ENCODE measurements at regions not wholly inside any gene's neighbourhood (a gene's known extent, or its start where the extent isn't known, plus 50 kb on each side); places are given as distances from the start of the nearest gene placed in this dataset.

DNA sequence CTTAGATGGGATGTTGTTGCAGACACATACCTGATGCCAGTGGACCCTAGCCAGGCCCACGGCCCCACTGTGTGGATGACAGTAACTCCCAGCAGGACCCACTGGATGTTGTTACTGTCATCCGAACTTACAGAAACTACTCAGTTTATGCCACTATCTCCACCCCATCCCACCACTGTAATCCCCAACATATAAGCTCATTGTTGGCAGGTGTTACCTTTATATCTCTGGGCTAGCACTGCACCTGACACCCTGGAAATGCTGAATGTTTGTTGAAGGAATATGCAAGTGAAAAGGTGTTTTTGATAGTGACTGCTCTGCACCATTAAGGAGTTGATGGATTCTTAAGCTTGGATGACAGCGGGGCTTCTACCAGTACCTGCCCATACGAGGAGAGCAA is 133.5 kb upstream of the ASB18 start:
- TF ChIP-seq, protein P1, sequence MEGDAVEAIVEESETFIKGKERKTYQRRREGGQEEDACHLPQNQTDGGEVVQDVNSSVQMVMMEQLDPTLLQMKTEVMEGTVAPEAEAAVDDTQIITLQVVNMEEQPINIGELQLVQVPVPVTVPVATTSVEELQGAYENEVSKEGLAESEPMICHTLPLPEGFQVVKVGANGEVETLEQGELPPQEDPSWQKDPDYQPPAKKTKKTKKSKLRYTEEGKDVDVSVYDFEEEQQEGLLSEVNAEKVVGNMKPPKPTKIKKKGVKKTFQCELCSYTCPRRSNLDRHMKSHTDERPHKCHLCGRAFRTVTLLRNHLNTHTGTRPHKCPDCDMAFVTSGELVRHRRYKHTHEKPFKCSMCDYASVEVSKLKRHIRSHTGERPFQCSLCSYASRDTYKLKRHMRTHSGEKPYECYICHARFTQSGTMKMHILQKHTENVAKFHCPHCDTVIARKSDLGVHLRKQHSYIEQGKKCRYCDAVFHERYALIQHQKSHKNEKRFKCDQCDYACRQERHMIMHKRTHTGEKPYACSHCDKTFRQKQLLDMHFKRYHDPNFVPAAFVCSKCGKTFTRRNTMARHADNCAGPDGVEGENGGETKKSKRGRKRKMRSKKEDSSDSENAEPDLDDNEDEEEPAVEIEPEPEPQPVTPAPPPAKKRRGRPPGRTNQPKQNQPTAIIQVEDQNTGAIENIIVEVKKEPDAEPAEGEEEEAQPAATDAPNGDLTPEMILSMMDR (IDR thresholded peaks at IDR 0.05) = no peak
- TF ChIP-seq, protein P2, sequence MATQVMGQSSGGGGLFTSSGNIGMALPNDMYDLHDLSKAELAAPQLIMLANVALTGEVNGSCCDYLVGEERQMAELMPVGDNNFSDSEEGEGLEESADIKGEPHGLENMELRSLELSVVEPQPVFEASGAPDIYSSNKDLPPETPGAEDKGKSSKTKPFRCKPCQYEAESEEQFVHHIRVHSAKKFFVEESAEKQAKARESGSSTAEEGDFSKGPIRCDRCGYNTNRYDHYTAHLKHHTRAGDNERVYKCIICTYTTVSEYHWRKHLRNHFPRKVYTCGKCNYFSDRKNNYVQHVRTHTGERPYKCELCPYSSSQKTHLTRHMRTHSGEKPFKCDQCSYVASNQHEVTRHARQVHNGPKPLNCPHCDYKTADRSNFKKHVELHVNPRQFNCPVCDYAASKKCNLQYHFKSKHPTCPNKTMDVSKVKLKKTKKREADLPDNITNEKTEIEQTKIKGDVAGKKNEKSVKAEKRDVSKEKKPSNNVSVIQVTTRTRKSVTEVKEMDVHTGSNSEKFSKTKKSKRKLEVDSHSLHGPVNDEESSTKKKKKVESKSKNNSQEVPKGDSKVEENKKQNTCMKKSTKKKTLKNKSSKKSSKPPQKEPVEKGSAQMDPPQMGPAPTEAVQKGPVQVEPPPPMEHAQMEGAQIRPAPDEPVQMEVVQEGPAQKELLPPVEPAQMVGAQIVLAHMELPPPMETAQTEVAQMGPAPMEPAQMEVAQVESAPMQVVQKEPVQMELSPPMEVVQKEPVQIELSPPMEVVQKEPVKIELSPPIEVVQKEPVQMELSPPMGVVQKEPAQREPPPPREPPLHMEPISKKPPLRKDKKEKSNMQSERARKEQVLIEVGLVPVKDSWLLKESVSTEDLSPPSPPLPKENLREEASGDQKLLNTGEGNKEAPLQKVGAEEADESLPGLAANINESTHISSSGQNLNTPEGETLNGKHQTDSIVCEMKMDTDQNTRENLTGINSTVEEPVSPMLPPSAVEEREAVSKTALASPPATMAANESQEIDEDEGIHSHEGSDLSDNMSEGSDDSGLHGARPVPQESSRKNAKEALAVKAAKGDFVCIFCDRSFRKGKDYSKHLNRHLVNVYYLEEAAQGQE (IDR thresholded peaks at IDR 0.05; ENCODE audit: insufficient read depth in 1 of 2, low read depth in 2 of 2, low read length in 1 of 2) = no peak
- no peak for TF ChIP-seq SIN3A (IDR thresholded peaks at IDR 0.05; ENCODE audit: borderline replicate concordance, insufficient read depth, low read depth, low read length)
- TF ChIP-seq TCF7L2 (IDR thresholded peaks at IDR 0.05; ENCODE audit: low read depth, low read length) = no peak
- TF ChIP-seq POLR2AphosphoS5 (IDR thresholded peaks at IDR 0.05; ENCODE audit: low read depth, low read length) = no peak
